NCI-H1930 (cell line): ENCODE measurements at regions not wholly inside any gene's neighbourhood (a gene's known extent, or its start where the extent isn't known, plus 50 kb on each side); places are given as distances from the start of the nearest gene placed in this dataset.
"Not testable (repeated sequence)": the region's sequence is repeated elsewhere in the genome, so short reads cannot be mapped to it uniquely, and the experiment has no call there.

Experiments
- DNase-seq, 2 experiments: peaks; one replicate each; lab custom pipeline; 2025; lab: John Stamatoyannopoulos, UW

DNA sequence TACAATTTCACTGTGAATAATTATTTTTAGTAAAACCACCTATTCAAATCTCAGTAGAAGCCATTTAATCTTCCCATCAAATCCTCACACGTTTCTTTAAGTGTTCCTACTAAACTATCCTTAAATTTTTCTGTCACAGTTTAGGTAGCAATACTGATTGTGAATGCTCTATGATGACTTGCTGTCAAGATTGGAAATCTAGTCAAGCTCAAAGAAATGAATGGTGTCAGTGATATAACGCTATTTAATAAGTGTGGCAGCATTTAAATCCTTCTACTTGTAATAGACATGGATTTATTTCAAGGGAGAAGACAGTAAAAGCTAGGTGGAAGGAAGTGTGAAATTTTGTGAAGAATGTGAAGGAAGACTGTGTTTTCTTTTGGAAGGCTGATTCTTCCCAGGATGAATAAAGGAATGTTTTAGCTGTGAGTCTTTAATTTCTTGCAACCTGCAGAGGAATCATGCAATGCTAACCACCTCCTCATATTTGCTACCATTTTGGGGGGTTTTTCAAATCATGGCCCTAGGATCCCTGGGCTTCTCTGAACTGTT, 936.7 kb upstream of the NEGR1 start:
- no peak for DNase-seq

DNA sequence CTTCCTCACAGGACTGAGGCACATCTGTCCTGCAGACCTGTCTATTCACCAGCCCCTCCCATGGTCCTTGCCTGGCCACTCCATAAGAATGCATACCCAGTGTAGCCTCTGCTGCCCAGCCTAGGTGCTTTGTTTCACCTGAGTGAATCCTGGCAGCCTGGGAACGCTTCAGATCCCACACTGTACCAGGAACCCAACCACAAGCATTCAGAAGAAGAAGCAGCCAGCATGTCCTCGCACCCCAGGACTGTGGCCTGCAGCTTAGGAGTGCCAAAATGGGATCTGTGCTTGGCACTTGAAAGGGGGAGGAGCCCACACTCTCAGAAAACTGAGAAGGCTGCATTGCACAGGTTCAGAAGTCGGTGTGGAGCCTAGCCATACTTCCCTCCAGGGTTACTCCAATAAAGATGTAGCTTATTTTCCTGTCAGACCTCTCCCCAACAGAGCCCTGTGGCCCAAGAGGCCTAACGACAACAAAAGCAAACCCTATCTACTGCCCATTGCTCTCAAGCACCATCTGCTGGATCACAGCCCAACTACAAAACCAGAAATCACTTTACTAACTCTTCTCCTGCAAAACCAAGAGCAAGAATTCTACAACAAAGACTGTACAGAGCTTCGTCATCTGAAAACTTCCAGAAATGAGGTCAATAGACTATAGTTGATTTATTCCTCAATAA, 923.1 kb upstream of the NEGR1 start:
- no peak for DNase-seq

DNA sequence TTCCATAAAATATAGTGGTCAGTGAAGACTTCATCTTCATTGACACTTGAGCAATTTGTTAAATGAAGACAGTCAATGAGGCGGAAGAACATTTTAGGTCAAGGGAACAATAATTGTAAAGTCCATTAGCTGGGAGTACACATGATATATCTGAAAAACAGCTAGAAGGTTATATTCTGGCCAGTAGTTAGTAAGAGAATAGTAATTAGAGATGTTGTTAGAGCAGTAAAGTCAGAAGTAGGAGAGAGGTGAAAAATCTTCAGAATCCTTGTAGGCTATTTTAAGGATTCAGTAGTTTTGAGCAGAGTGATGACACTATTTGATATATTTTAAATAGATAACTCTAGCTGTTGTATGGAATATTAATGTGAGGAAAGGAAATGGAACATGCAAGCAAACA, 915.6 kb upstream of the NEGR1 start:
- DNase-seq: no peak

DNA sequence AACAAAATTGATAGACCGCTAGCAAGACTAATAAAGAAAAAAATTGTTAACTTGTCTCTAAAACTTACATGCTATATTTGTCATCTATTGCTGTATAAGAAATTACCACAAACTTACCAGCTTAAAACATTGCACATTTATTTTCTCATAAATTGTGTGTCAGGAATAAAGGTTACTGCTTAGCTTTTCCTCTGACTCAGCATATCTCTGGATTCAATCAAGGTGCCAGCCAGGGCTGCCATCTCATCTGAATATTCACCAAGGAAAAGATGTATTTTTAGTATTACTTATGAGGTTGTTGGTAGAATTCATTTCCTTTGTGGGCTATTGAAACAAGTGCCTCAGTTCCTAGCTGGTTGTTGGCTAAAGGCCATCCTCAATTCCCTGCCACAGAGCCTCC, 912.6 kb upstream of the NEGR1 start:
- no peak for DNase-seq

DNA sequence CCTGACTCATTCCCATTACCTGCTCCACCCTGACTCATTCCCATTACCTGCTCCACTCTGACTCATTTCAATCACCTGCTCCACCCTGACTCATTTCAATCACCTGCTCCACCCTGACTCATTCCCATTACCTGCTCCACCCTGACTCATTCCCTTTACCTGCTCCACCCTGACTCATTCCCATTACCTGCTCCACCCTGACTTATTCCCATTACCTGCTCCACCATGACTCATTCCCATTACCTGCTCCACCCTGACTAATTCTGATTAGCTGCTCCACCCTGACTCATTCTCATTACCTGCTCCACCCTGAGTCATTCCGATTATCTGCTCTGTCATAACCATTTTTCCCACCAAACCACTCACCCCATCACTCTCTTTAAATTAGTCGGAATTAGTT, 901.2 kb upstream of the NEGR1 start:
- not testable (repeated sequence) for DNase-seq

DNA sequence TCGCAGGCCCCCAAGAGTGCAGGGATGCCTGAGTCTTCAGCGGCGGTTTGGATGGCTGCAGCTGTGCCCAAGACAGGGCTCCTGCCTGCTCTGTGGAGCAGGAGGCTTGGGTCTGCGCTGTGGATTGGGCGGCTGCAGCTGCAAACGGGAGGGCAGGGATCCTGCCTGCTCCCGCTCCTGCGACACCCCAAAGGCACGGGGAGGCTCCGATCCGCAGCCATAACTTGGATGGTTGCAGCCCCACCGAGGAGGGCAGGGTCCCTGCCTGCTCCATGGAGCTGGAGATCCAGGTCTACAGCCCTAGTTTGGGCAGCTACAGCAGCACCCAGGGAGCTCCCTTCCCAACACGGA, 898.8 kb upstream of the NEGR1 start:
- DNase-seq: no peak

DNA sequence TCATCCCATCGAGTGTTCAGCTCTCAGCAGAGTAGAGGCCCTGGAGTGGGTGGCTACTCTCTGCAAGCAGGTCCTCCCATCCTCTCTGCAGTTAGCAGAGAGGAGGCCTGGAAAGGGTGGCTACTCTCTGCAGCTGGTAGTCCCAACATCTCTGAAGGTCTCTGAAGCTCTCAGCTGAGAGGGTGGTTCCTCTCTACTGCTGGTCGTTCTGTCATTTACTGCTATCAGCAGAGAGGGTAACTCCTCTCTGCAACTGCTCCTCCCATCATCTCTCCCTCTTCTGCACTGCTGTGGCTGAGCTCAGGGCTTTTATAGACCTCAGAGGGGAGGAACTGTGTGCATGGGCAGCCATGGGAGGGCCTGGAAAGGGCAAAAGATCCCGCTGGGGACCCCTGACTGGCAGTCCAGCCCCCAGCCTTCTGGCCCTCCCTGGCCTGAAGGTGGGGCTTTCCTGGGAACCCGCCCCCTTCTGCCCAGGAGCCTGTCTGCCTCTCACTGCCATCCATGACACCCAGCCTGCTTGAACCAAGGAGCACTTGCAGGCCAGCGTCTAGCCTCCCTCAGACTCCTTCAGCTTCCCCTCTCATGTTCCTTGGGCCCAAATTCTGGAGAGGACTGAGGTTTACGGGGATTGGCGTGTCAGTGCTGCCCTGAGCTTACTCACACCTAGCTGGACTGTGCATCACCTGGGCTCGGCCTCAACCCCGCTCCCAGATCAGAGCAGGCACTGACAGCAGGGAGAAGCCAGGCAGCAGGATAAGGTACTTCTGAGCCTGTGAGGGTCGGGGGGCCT, 898.3 kb upstream of the NEGR1 start:
- DNase-seq: no peak

DNA sequence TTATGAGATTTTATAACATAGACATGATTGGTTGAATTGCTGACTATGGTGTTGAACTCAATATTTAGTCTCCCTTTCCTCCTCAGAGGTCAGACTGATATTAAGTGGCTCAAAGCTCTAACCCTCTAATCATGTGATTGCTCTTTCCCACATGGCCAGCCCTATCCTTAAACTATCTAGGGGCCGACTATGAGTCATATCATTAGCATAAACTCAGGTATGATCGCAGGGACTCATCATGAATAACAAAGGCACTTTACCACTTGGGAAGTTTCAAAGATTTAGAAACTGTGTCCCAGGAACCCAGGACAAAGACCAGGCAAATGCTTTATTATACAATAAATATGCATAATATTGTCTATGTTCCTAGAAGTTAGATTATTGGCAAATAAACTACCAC, 894.6 kb upstream of the NEGR1 start:
- DNase-seq: no peak

DNA sequence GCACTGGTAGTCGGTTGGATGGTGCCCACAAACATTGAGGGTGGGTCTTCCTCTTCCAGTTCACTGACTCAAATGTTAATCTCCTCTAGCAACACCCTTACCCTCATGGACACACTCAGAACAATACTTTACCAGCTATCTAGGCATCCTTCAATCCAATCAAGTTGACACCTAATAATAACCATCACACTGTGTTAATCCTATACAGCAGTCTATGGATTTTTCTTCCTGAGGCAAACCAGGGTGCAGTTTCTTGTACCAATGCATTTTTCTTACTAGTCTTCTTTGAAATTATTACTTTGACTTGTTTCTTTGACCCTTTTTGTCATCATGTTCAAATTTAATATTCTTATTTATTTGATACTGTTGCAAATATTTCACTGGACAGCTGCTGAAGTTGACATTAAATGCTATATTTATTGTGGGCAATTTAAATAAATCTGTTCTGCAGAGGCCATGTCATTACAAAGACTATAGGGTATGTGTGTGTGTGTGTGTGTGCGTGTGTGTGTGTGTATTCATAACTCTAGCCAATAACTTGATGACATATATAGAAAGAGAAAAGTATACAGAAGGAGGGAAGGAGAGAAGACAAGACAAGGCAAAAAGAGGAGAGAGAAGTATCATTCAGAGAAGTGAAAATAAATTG, 884.8 kb upstream of the NEGR1 start:
- no peak for DNase-seq

DNA sequence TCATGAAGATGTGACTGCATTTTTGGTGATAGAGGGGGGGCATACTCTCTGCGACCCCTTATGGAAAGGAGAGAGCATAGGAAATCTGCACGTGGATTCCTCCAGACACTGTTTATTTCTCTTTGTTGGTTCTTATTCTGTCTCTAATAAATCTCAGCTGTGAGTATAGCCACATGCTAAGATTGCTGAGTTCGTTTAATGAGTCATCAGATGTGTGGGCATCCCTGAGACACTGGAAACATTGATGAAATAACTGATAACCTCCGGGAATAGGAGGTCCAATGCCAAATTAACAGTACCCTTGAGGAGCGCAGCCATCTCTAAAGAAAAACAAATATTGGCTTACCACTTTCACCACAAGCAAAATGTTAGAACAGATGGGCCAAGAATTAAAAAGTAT, 880.2 kb upstream of the NEGR1 start:
- no peak for DNase-seq

DNA sequence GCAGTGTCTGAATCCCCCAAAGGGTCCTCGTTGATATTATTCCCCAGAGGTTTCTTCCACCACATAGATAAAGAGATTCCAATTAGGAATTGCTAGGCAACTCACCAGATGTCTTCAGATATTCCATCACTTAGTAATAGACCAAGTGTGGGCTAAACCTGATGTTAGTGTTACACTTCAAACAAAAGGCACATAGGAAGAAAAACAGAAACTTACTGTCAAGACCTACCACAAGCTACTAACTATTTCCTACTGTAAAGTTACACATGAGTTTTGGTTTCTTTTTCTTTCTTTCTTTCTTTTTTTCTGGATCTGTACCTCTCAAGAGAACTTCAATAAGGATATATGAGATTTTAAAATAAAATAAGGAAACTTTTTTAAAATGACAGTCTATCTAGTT, 879.1 kb upstream of the NEGR1 start:
- DNase-seq: no peak

DNA sequence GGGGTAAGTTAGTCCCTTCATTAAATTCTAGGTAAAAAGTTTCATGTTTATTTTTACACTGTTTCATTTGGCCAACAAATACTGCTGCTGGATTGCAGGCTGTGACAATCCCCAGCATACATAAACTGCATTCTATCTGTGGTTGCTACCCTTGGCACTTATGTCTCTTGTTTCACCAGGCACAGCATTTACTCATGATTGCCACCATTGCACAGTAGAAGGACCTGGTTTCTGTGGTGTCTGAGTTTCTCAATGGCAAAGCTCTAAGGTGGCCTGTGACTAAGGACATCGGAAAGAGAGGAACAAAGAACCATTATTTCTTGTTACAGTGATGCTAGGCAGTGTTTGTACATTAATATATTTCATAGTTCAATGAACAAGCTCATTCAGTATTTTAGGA, 878.4 kb upstream of the NEGR1 start:
- no peak for DNase-seq

DNA sequence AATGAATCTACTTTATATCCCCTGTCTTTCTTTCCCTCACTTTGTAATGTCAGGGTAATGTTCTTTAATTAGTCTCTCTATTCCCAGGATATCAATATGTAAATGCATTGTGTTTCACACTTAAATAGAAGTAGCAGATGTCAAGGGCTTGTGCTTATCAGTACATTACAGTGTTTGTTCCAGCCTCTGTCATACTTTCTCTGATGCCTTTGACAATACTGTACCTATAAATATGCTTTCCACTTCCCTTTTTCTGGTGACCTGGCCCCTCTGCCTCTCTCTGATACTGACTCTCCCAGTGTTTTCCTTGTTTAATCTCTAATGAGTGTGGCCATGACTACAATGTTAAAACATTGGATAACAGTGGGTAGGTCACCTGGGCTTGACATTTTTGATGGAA, 862.0 kb upstream of the NEGR1 start:
- no peak for DNase-seq

DNA sequence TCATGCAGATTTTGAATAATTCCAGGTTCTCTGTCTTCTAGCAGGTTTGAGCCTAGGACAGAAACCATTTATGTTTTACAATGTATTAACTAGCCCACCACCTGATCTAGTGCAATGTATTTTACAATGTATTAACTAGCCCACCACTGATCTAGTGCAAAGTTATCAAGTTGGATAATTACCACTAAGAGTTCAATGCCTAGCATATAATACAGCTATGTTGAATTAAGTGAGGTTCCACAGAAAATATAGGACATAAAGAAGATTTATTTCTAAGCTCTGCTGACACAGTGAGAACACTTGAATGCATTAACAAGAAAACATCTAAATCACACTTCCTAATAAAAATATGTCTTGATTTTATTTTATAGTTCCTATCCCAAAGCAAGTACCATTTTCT, 854.6 kb upstream of the NEGR1 start:
- no peak for DNase-seq

DNA sequence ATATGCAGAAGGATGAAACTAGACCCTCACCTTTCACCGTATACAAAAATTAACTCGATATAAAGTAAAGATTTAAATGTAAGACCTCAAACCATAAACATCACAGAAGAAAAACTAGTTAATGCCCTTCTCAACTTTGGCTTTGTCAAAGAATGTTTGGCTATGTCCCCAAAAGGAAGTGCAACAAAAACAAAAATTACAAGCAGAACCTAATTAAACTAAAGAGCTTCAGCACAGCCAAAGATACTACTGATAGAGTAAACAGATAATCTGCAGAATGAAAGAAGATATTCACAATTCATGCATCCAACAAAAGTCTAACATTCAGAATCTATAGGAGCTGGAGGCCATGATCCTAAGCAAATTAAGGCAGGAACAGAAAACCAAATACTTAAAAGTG, 824.6 kb upstream of the NEGR1 start:
- DNase-seq: no peak

DNA sequence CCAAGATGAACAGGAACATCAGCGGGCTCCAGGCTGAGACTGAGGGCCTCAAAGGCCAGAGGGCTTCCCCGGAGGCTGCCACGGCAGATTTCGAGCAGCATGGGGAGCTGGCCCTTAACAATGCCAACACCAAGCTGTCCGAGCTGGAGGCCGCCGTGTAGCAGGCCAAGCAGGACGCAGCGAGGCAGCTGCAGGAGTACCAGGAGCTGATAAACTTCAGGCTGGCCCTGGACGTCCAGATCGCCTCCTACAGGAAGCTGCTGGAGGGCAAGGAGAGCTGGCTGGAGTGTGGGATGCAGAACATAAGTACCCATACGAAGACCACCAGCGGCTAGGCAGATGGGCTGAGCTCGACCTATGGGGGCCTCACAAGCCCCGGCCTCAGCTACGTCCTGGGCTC, 823.4 kb upstream of the NEGR1 start:
- no peak for DNase-seq

DNA sequence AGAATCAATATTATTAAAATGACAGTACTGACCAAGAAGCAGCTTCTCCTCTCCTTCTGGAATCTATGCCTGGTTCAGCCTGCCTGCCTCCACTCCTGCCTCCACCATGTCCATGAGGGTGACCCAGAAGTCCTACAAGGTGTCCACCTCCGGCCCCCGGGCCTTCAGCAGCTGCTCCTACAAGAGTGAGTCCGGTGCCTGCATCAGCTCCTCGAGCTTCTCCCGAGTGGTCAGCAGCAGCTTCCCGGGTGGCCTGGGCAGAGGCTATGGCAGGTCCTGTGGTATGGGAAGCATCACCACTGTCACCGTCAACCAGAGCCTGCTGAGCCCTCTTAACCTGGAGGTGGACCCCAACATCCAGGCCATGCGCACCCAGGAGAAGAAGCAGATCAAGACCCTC, 822.4 kb upstream of the NEGR1 start:
- DNase-seq: no peak

DNA sequence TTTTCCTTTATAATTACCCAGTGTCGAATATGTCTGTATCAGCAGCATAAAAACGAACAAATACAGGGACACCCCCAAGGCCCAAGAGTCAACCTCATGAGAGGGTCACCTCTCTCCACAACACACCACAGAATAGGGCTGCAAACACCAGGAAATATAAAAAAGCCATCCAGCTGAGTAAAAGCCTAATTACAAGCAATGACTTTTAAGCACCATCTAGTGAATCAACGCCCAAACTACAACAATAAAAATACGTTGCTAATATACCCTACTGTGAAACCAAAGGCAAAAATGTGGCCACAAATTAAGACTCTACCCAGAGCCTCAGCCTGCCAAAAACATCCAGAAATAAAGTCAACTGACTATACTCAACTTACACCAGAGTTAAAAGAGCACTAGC, 817.9 kb upstream of the NEGR1 start:
- no peak for DNase-seq

DNA sequence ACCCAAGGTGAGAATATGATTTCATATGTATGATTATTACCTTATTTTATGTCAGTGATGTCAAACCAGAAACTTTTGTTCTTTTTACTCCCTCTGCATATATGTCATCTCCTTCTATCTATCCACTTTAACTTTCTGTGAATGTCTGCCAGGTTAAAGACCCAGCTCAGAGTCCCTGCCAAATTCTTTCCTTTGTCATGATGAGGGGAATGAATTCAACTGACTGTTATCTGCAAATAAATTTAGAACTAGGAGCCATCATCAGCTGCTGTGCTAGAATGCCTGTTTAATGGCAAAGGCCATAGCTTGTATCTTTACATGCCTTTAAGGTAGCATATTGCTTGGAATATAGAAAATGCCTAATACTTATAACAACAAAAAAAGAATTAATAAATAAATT, 815.6 kb upstream of the NEGR1 start:
- DNase-seq: no peak

DNA sequence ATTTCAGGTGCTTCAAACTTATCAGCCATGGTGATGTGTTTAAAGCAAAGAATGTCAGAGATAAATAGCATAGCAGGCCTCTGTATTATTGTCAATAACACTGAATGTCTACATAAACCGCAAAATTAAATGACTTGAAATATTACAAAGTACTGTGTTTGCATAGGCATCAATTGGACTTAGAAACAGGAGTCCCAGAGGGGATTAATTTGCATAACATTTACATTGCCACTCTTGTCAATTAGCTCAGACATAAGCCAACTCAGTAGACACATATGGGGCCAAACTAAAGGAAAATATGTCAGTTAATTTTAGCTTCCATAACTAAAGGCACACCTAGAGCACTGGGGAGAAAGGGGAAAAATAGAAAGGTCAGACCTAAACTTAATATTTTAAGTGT, 814.5 kb upstream of the NEGR1 start:
- DNase-seq: no peak

DNA sequence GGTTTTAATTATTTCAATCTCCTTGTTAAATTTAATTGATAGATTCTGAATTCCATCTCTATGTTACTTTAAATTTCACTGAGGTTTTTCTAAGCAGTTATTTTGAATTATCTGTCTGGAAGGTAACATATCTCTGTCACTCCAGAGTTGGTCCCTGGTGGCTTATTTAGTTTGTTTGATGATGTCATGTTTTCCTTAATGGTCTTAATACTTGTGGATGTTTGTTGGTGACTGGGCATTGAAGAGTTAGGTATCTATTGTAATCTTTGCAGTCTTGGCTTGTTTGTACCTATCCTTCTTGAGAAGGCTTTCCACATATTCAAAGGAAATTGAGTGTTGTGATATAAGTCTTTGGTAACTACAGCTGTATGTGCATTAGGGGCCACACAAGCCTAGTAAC, 810.0 kb upstream of the NEGR1 start:
- DNase-seq: no peak

DNA sequence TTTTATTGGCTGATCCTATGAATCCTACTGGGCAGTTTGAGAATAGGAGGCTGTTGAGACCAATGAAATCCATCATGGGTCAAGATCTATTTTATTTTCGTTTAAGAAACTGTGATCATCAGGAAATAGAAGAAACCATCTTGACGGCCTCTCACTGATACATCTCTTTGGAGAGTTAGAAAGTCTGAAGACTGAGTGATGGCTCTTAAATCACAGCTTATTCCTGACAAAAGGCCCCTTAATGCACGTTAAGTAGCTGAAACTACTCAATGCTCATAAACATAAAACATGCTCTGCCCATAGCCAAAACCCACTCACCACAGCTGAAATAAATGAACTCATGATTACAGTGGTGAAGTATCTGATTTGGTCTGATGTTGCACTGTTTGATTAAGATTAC, 784.5 kb upstream of the NEGR1 start:
- DNase-seq: no peak

DNA sequence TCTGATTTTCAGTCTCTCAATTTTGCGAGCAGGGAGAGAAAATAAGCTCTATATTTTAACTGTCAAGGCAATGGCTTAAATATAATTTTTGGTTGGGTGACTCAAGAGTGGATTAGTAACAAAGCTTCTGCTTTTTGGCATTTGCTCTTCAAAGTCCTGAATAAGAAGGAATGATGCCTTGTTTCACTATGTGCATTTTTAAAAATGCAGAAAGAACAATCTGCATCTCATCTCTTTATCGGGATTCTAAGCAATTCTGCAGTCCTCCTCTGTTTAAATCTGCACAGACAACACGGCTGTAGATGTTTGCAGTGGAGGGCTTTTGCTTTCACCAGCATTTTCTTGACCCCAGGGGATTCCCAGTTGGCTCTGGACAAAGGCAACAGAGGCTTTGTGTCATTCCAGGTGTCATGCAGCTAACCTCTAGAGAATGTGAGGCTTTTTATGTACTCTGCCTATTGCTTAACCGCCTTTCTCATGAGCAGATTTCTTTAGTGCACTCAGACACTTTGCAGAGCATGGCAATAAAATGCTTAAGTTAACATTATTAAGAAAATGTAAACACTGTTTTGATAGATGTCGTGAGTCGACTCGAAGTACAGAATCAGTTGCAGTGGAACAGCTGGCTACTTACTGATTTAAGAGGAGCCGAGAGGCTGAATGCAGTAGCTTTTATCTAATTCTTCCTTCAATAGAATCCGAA, 783.2 kb upstream of the NEGR1 start:
- DNase-seq: peak; percentile 100
